GM21528 (cell line): ENCODE measurements at regions not wholly inside any gene's neighbourhood (a gene's known extent, or its start where the extent isn't known, plus 50 kb on each side); places are given as distances from the start of the nearest gene placed in this dataset.
"Not testable (repeated sequence)": the region's sequence is repeated elsewhere in the genome, so short reads cannot be mapped to it uniquely, and the experiment has no call there.

ENCODE experiments used
- ATAC-seq: cut with Tn5 transposase; IDR thresholded peaks from one replicate; pipeline ENCODE4 v1.9.1; 2021; ENCODE audit warnings: mild to moderate bottlenecking, moderate library complexity; ENCODE audit not compliant: unreplicated experiment, low FRiP score

DNA sequence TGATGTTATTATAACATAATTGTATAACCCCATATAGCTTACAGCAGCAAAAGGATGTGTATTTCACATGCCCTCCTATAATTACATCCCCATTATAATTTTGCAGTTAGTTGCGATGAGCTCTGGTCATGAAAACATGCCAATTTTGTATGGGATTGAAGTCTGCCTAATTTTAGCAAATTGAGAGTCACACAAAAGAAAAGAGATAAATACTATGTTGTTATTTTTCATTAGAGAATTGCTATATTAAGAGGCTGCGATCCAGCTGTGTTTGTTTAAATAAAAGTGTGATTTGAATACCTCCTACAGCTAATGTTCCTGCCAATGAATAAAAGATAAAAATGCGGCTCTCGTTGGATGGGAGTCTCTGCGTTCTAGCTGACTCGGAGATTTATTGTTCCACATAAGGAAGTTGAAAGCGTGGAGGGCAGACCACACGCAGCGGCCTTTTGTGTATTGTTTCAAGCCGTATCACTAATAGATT is 461.0 kb upstream of the NFIA start:
- ATAC-seq, result no peak

DNA sequence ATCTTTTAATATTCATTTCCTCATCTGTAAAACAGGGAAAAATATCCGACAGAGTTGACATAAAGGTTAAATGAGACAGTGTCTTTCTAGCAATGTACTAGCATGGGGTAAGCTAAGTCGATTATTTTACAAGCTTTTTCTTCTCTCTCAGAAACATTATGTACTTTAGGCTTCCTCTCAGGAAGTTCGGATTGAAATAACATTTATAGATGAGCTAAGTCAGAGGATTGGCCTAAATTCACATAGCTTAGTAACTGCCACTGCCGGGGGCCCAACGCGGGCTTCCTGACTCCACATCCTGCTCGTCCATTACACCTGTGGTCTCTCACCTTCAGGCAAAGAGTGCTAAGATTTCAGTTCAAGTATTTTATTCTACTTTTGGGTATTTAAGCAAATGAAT is 462.3 kb upstream of the NFIA start:
- ATAC-seq, result no peak

- ATAC-seq, result no peak
These were observed 462.8 kb upstream of the NFIA start for GRCh38 chr1:60619581-60619980.

DNA sequence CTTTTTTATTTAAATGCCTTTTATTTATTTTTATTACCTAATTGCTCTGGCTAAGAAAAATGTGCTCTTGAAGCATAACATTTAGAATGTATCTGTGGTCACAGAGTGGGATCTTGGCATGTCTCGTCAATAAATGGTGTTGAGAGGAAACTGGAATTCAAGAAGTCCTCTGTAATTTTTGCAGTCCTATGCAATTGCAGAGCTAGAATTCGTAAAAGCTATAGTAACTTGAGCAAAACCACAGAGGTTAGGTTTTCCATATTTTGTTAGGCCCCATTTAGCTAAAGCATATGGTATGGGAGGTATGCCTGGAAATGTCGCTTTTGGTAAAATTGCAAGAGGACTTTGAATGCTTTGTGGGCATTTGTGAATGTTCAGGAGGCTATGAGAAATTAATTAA is 466.7 kb upstream of the NFIA start:
- ATAC-seq, result no peak

GRCh38 chr1:60612790-60613189 is 469.6 kb upstream of the NFIA start:
- no peak for ATAC-seq

GRCh38 chr1:60606921-60607320 is 475.4 kb upstream of the NFIA start:
- ATAC-seq, result not testable (repeated sequence)

- ATAC-seq, result no peak
These were observed 481.8 kb upstream of the NFIA start for GRCh38 chr1:60600532-60600931.

DNA sequence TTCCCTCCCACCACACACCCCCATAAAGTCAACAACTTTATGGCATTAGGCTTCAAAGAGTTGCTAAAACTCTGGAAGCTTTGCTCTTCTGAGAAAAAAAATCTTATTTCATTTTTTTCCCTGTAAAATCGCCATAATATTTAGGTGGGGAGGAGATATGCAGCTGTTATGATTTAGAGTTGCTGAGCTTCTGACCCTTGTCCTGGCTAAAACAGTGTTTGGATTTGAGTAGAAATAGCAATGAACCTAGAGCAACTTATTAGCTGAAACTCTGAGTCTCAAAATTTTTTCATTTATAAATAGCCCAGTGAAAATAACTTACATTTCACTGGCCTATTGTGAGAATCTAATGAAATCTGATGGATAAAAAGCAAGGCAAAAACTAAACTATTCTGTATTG is 482.8 kb upstream of the NFIA start:
- no peak for ATAC-seq

DNA sequence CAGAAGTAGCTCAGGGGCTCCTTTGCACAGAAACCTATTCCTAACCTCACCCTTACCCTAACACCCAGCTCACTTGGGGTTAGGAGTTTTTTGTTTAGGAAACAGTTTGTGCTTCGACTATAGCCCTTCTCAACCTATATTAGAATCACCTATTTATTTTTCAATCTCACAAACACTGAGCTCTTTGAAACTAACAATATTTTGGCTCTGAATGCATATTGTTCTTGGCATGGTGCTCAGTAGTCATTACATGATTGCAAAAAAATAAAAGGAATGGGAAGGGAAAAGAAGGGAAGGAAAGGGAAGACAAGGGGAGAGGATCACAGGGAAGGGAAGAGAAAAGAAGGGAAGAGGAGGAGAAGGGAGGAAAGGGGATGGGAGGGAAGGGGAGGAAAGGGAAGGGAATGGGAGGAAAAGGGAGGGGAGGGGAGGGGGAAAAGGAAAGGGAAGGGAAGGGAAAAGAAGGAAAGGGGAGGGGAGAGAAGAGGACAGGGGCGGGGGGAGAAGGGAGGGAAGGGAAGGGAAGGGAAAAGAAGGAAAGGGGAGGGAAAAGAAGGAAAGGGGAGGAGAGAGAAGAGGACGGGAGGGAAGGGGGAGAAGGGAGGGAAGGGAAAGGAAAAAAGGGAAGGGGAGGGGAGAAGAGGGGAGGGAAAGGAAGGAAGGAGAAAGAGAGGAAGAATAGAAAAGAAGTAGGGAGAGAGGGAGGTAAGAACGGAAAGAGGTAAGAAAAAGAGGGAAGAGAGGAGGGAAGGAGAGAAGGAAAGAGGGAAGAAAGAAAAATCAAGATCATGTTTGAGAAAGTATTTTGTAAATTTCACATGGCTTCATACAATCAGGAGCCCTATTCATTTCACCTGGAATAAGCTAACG is 484.1 kb upstream of the NFIA start:
- ATAC-seq, result no peak

DNA sequence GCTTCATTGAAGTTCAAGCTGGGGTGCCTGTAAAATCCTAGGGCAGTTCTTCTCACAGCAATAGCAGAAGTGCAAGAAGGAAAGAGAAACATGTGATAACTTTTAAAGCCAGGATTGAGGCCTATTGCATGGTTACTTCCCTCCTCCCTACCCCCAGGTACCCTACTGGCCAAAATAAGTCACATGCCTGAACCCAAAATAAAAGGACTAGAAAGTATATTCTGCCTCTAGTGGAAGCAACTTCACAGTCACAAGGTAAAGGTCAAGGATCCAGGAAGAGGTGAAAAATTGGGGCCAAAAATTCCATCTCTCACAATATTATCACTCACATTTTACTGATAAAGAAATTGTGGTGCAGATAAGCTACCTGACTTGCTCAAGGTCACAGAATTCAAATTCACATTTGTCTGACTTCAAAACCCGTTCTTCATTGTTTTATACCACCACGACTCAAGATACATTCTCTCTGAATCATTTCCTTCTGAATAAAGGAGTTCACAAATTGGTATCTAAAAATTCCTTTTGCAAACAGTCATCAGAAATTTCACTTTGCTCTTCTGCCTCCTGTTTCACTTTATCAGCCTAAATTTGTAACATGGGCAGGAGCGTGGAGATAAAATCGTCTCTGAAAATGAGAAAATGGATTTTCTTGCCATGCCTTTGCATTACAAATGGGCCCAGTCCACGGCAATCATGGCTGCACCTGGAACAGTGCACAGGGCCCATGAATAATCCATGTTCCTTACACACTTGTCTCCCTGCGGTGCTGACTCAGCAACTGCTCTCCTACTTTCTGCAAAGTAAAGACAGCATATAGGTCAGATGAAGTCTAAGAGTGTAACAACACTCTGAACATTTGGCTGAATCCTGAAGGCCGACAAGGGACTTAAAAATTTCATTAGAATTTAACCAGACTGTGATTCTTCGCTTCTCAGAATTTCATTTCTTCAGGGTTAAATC is 485.3 kb upstream of the NFIA start:
- ATAC-seq, result no peak

DNA sequence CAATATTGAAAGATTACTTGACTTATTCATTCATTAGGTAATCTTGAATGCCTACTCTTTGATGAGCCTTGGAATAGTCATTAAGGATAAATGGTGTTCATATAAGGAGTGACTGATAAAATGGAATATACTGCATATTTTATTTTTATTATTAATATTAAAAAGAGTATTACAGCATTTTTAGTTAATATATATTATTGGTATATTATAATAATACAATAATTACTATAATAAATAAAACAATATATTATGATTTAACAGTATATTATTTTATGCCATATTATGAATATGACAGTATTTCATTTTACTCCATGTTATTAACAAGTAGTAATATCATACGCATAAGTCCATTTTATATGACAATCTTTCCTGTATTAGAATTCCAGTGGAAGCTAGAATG is 490.8 kb upstream of the NFIA start:
- no peak for ATAC-seq

DNA sequence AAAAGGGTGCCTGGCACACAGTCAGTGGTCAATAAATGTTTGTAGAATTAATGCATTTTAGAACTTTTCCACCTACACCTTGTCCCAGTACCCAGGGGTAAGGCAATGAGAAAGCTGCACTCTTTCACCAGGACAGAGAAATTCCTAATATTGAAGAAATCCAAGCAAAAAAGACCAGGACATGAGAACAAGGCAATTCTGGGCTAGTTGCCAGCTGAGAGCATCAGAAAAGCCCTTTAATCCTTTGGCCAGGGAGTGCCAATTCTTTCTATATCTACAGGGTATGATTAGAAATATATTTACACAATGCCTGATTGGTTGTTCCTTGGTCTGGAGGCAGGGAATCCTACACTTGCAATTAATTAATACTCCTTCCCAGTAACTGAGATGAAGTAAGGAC is 492.4 kb upstream of the NFIA start:
- no peak for ATAC-seq

DNA sequence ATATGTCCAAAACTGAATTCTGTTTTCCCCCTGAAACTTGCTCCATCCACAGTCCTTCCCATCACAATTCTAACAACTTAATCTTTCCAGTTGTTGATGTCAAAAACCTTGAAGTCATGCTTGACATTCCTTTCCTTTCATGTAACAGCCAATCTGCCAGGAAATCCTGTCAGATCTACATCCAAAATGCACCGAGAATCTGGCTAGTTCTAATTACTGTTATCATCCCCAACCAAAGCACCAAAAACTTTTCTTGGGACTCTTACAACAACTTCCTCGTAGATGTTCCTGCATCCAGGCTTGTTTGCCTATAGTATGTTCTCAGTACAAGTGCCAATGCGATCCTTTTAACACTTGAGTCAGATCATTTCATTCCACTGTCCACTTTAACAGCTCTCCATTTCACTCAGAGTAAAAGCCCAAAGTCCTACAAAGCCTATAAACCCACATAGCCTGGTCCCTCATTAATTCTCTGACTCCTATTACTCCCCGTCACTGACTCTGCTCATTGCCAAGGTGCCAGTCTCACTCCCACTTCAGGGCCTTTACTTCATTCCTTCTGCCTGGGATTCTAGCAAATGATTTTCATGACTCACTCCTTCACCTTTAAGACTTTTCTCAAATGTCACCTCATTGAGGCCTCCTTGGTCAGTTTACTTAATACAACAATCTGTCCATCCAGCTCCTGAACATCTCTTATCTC is 493.2 kb upstream of the NFIA start:
- ATAC-seq, result no peak

- ATAC-seq, result no peak
These were observed 498.0 kb upstream of the NFIA start for GRCh38 chr1:60584371-60584770.

DNA sequence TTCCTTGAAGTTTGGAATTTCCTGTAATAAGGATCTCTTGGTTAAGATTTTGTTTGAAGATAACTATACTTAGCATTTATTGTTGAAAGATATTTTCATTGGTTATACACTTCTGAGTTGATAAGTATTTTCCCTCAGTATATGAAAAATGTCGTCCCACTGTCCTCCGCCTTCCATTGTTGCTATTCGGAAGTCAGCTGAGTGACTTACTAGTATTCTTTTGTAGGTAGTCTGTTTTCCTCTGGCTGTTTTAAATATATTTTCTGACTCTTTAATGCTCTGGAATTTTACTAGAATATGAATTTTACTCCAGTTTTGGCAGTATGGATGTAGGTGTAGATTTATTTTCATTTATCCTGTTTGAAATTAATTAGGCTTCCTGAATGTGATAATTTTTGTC is 498.7 kb upstream of the NFIA start:
- no peak for ATAC-seq

GRCh38 chr1:60581455-60582220 is 500.7 kb upstream of the NFIA start:
- no peak for ATAC-seq

DNA sequence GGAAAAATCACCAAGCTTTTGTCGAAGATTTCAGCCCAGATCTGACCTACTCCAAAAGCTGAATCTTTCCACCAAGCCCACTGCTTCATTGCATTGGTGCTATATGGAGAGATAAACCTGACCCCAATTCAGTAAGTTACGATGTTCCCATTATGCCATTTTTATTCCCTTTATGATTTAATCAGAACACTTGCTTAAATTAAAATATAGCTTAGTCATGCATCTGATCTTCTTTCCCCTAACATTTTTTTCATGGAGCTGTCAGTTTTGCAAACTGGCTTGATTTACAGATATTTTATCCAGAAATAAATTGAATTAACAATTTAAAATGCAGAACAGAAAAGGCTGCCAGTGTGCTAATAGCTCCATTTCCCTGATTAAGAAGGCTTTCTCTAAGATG is 503.5 kb upstream of the C1orf87 start:
- ATAC-seq, result no peak

DNA sequence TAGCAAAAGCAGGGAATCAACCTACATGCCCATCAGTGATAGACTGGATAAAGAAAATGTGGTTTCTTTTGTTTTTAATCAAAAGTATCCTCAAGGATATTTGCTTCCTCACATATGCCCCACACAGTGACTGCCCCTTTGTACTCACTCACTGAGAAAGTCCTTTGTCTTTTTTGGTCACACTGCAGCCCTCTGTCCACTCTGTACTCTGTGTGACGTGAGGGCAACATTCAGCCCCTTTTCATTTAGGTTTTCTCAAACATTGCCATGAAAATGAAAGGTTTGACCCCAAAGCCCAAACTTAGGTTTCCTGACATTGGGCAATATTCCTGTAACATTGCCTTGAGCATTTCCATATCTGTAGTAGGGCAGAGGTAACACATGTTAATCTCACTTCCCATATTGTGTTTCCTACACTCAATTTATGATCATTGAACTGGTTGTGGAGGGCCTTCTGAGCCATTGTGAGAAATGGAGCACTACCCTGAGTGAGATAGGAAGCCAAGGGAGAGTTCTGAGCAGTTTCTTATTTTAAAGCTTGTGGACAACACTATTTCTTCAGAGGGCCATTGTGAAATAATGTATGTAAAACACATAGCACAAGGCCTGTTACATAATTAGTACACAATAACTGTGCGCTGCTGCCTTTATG is 501.9 kb upstream of the C1orf87 start:
- ATAC-seq, result no peak

DNA sequence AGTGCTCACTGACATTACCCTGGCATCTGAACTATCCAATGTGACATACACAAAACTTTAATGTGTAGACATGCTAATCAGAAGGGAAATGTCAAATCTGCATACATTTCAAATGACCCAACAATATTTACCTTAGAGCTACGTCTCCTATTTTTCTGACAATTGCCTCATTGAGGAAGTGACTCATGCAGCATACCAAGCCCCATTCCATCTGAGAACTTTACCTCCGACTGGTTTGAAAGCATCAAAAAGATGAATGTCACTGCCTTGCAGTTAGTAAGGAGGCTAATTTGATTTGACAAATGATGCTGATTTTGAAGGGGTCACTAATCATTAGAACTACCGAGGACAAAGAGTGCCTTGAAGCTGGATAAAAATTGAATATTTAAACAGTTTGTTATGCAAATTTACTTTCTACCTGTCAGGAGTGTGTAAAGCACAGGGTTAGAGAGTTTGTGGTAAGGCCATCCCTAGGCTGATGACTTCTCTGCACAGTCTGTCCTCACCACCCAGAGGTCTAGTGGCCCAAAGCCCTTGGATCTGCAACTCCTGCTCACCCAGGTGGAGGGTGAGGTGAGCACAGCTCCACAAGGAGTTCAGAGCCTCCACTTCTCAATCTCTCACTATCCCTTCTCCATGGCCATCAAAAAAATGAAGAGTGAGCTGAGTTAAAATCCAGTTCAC is 500.3 kb upstream of the C1orf87 start:
- no peak for ATAC-seq
